HCT116 (cell line): ENCODE measurements at regions not wholly inside any gene's neighbourhood (a gene's known extent, or its start where the extent isn't known, plus 50 kb on each side); places are given as distances from the start of the nearest gene placed in this dataset.

Experiments
- CTCF ChIP-seq, 3 experiments: fragments of 200-600 bp in 1 of 3; sonication (generic) in 1 of 3; IDR thresholded peaks in 2 of 3; conservative IDR thresholded peaks in 1 of 3; 2 replicates each; pipeline ENCODE4 v1.5.1; 2012 to 2017; ENCODE audit warnings: low read depth in 2 of 3, low read length in 2 of 3, antibody characterized with exemption in 1 of 3, borderline replicate concordance in 1 of 3, control low read depth in 1 of 3, mild to moderate bottlenecking in 1 of 3, mixed read lengths in 1 of 3, mixed run types in 1 of 3, moderate library complexity in 1 of 3; ENCODE audit not compliant: insufficient read depth in 1 of 3
- JUND ChIP-seq: IDR thresholded peaks from 2 replicates; pipeline ENCODE4 v1.6.1; 2012
- POLR2A ChIP-seq: IDR thresholded peaks from 2 replicates; pipeline ENCODE4 v1.7.0; 2011; ENCODE audit warnings: borderline replicate concordance; ENCODE audit not compliant: insufficient read depth, insufficient read length; ENCODE audit errors: extremely low read depth
- SRF ChIP-seq: IDR thresholded peaks from 2 replicates; pipeline ENCODE4 v1.6.1; 2012; ENCODE audit warnings: low read depth

GRCh38 chr1:69271587-69272125 lies 296.1 kb upstream of the LRRC7 start:
- TF ChIP-seq POLR2A = no peak
- TF ChIP-seq CTCF (IDR thresholded peaks at IDR 0.05 in 2 of 3, conservative IDR thresholded peaks at IDR 0.05 in 1 of 3; ENCODE audit: borderline replicate concordance in 1 of 3, insufficient read depth in 1 of 3, low read depth in 2 of 3, low read length in 2 of 3) = no peak
- no peak for TF ChIP-seq JUND
- TF ChIP-seq SRF = no peak
